Epithelial cell of esophagus (primary cell): ENCODE measurements at regions not wholly inside any gene's neighbourhood (a gene's known extent, or its start where the extent isn't known, plus 50 kb on each side); places are given as distances from the start of the nearest gene placed in this dataset.
A peak's percentile ranks its signal among the peaks of the same experiment; 100 is the strongest.
"Not testable (repeated sequence)": the region's sequence is repeated elsewhere in the genome, so short reads cannot be mapped to it uniquely, and the experiment has no call there.

Experiments used
- DNase-seq: peaks from one replicate; pipeline ENCODE4 v3.0.0; 2010; ENCODE audit warnings: low read depth
- H3K4me3 ChIP-seq: 2 replicates; pipeline ENCODE4 v1.5.1; 2011; ENCODE audit warnings: mild to moderate bottlenecking, low read length, control low read depth
- CTCF ChIP-seq: IDR thresholded peaks from 2 replicates; pipeline ENCODE4 v1.5.1; 2011; ENCODE audit warnings: low read depth, mild to moderate bottlenecking, low read length, control low read depth, inconsistent platforms; ENCODE audit not compliant: insufficient read depth; ENCODE audit errors: missing control alignments

GRCh38 chr1:200486634-200487033 lies 76.8 kb upstream of the ZNF281 start:
- no peak overlapping the region for H3K4me3 ChIP-seq
- TF ChIP-seq CTCF = no peak
- DNase-seq = no peak

- not testable (repeated sequence) for H3K4me3 ChIP-seq, DNase-seq
Measured at GRCh38 chr1:200484438-200484946, 74.7 kb upstream of the ZNF281 start.

DNA sequence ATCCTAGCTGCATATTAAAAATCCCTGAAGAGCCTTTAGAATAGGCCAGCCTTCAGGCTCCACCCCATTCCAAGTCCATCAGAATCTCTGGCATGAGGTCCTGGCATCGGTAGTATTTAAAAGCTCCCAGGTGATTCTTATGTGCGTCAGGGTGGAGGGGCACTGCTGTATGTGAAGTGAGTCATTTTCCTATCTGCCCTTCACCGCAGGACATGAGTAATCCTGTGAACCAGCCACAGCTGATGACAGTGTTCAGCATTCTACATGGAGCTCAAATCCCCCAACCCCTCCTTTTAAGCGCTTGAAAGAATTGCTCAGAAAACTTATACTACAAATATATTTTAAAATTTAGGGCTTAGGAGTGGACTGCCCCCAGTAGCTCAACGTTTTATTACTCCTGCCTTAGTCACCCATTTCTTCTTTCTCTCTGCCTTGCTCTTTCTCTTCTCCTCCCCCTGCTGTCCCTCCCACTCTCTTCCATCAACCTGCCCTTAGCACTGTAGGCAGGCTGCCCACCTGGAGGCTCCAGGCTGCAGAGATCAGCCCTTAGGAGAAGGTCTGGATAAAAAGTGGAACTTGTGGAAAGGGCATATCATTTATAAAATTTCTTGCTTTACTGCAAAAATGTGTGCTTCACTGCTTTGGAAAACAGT lies 73.8 kb upstream of the ZNF281 start:
- no peak overlapping the region for H3K4me3 ChIP-seq
- DNase-seq = peak; percentile 99
- no peak for TF ChIP-seq CTCF

GRCh38 chr1:200480964-200481363 lies 71.1 kb upstream of the ZNF281 start:
- no peak overlapping the region for H3K4me3 ChIP-seq
- DNase-seq = no peak
- TF ChIP-seq CTCF = no peak

DNA sequence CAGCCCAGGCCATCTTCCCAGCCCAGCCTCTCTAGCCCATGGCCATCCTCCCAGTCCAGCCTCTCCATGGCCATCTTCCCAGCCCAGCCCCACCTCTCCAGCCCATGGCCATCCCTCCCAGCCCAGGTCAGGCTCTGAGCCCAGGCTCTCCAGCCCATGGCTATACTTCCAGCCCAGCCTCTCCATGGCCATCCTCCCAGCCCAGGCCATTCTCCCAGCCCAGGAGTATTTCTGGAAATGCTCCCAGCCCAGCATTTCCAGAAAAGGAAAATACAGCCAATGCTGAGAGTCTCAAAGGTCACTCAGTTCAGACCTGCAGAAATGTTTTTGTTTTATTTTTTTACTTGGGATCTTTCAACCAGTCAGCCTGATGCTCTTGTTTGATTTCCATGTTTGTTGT lies 70.0 kb upstream of the ZNF281 start:
- no peak for DNase-seq
- no peak for TF ChIP-seq CTCF

GRCh38 chr1:200478945-200479558 lies 69.2 kb upstream of the ZNF281 start:
- no peak for DNase-seq
- no peak for TF ChIP-seq CTCF
- no peak overlapping the region for H3K4me3 ChIP-seq

More for the DNA sequence above, 70.0 kb upstream of the ZNF281 start:
- no peak overlapping the region for H3K4me3 ChIP-seq

- no peak for TF ChIP-seq CTCF
- H3K4me3 ChIP-seq = no peak overlapping the region
- DNase-seq = no peak
Measured at GRCh38 chr1:200478239-200478623, 68.4 kb upstream of the ZNF281 start.
